CD14-positive monocyte (primary cell): ENCODE measurements at regions not wholly inside any gene's neighbourhood (a gene's known extent, or its start where the extent isn't known, plus 50 kb on each side); places are given as distances from the start of the nearest gene placed in this dataset.

Source experiments
- DNase-seq, 3 donors: peaks; one replicate each; pipeline ENCODE4 v3.0.0-alpha.2; 2011 to 2022
- H2AFZ ChIP-seq: 2 replicates; pipeline ENCODE4 v1.6.0; 2012; ENCODE audit warnings: mild to moderate bottlenecking, low read depth, low read length, inconsistent platforms; ENCODE audit not compliant: insufficient read depth, poor library complexity, severe bottlenecking
- H3K27ac ChIP-seq, 2 donors: 1 replicate in 1 of 2; 2 replicates in 1 of 2; pipeline ENCODE4 v1.5.1; 2012 to 2013; ENCODE audit warnings: low read length in 2 of 2, control low read depth in 1 of 2, inconsistent platforms in 1 of 2, low read depth in 1 of 2, mild to moderate bottlenecking in 1 of 2
- H3K27me3 ChIP-seq, 2 donors: one replicate each; pipeline versions ENCODE4 v1.6.0 to v1.6.1; 2011 to 2013; ENCODE audit warnings: low read length in 2 of 2; ENCODE audit not compliant: control insufficient read depth in 2 of 2, insufficient read depth in 2 of 2
- H3K36me3 ChIP-seq, 2 donors: replicated peaks in 1 of 2; 1 replicate in 1 of 2; 2 replicates in 1 of 2; pipeline versions ENCODE4 v1.5.1 to v1.6.1; 2012 to 2013; ENCODE audit warnings: low read length in 2 of 2, control low read depth in 1 of 2, inconsistent platforms in 1 of 2, mild to moderate bottlenecking in 1 of 2; ENCODE audit not compliant: insufficient read depth in 2 of 2, control insufficient read depth in 1 of 2
- H3K4me1 ChIP-seq, 2 donors: 1 replicate in 1 of 2; 2 replicates in 1 of 2; pipeline versions ENCODE4 v1.5.1 to v1.6.1; 2012 to 2013; ENCODE audit warnings: low read length in 2 of 2, control low read depth in 1 of 2, inconsistent platforms in 1 of 2, mild to moderate bottlenecking in 1 of 2, moderate library complexity in 1 of 2; ENCODE audit not compliant: insufficient read depth in 2 of 2, control insufficient read depth in 1 of 2
- H3K4me2 ChIP-seq: replicated peaks from 2 replicates; pipeline ENCODE3; 2012; ENCODE audit warnings: low read length, moderate library complexity, mild to moderate bottlenecking; ENCODE audit not compliant: poor library complexity, severe bottlenecking; ENCODE audit errors: extremely low read depth
- H3K4me3 ChIP-seq, 3 experiments: fragments of 200-600 bp in 1 of 3; sonication (generic) in 1 of 3; replicated peaks in 1 of 3; 1 replicate in 2 of 3; 2 replicates in 1 of 3; pipeline ENCODE4 v1.5.1; 2011 to 2013; ENCODE audit warnings: low read length in 3 of 3, mild to moderate bottlenecking in 3 of 3, control low read depth in 2 of 3, low read depth in 2 of 3, inconsistent platforms in 1 of 3, moderate library complexity in 1 of 3
- H3K79me2 ChIP-seq: 2 replicates; pipeline ENCODE4 v1.6.0; 2012; ENCODE audit warnings: mild to moderate bottlenecking, control low read depth, inconsistent platforms, low read length, moderate library complexity; ENCODE audit not compliant: insufficient read depth
- H3K9ac ChIP-seq: 2 replicates; pipeline ENCODE4 v1.6.0; 2017; ENCODE audit warnings: low read length, mild to moderate bottlenecking; ENCODE audit not compliant: insufficient read depth, poor library complexity, severe bottlenecking
- H3K9me3 ChIP-seq, 2 donors: replicated peaks in 1 of 2; 1 replicate in 1 of 2; 2 replicates in 1 of 2; pipeline versions ENCODE4 v1.5.1 to v1.6.1; 2012 to 2013; ENCODE audit warnings: low read length in 2 of 2, control low read depth in 1 of 2; ENCODE audit not compliant: control insufficient read depth in 1 of 2, insufficient read depth in 1 of 2
- H4K20me1 ChIP-seq: 2 replicates; pipeline ENCODE4 v1.6.0; 2012; ENCODE audit warnings: mild to moderate bottlenecking, low read length, control low read depth, moderate library complexity; ENCODE audit not compliant: insufficient read depth
- H3K27ac Mint-ChIP-seq, 7 donors: one replicate each; pipeline ENCODE4 v1.8.0; 2020; ENCODE audit warnings: mild to moderate bottlenecking in 7 of 7, mixed read lengths in 7 of 7, moderate library complexity in 6 of 7, inconsistent platforms in 2 of 7
- H3K27me3 Mint-ChIP-seq, 3 donors: one replicate each; pipeline ENCODE4 v1.8.0; 2021 to 2022; ENCODE audit warnings: low read depth in 3 of 3, mild to moderate bottlenecking in 3 of 3, mixed read lengths in 3 of 3, moderate library complexity in 3 of 3, inconsistent platforms in 1 of 3
- H3K36me3 Mint-ChIP-seq, 2 donors: one replicate each; pipeline ENCODE4 v1.8.0; 2020; ENCODE audit warnings: mixed read lengths in 2 of 2, inconsistent platforms in 1 of 2, mild to moderate bottlenecking in 1 of 2
- H3K4me1 Mint-ChIP-seq: one replicate; pipeline ENCODE4 v1.8.0; 2020; ENCODE audit warnings: mild to moderate bottlenecking, mixed read lengths
- H3K4me3 Mint-ChIP-seq, 2 donors: one replicate each; pipeline ENCODE4 v1.8.0; 2020; ENCODE audit warnings: mild to moderate bottlenecking in 2 of 2, mixed read lengths in 2 of 2, moderate library complexity in 1 of 2
- H3K9me3 Mint-ChIP-seq, 7 donors: one replicate each; pipeline ENCODE4 v1.8.0; 2020 to 2022; ENCODE audit warnings: mixed read lengths in 7 of 7, mild to moderate bottlenecking in 6 of 7, moderate library complexity in 6 of 7, inconsistent platforms in 2 of 7
- CTCF ChIP-seq: fragments of 200-600 bp; IDR thresholded peaks from one replicate; pipeline ENCODE4 v1.8.0; 2022; ENCODE audit warnings: antibody characterized with exemption, mild to moderate bottlenecking
- WGBS: methylation state at CpG from one replicate; pipeline ENCODE4 v1.1.5; 2013; ENCODE audit warnings: missing lambda C conversion rate; ENCODE audit not compliant: insufficient coverage; 5-methylcytosine and 5-hydroxymethylcytosine counted together
- intact Hi-C, 2 donors: fragments of 100-400 bp; cut with micrococcal nuclease; formaldehyde crosslinking; loops; one replicate each; pipeline versions ENCODE4 v1.15.0 to v1.15.1; 2023

- TF ChIP-seq CTCF, result no peak
- intact Hi-C loops, result no loop called here
- H3K9ac ChIP-seq, result no peak overlapping the region
- H3K9me3 Mint-ChIP-seq, result peaks cover 0 to 8% (median 3%) of the 10 kb centered on the region in 7 donors
- H3K36me3 Mint-ChIP-seq, result no peaks in the 10 kb centered on the region
- no peak overlapping the region for H3K27ac Mint-ChIP-seq
- no peak overlapping the region for H2AFZ ChIP-seq
- H3K79me2 ChIP-seq, result no peaks in the 10 kb centered on the region
- H3K4me1 Mint-ChIP-seq, result no peaks in the 10 kb centered on the region
- H3K4me3 Mint-ChIP-seq, result no peak overlapping the region
- H3K27me3 ChIP-seq, result no peaks in the 10 kb centered on the region
- H3K4me3 ChIP-seq, result no peak overlapping the region
- H3K36me3 ChIP-seq, result no peaks in the 10 kb centered on the region
- H3K27ac ChIP-seq, result no peak overlapping the region
- peaks cover 0 to 3% (median 0%) of the 10 kb centered on the region in 3 donors for H3K27me3 Mint-ChIP-seq
- H3K4me1 ChIP-seq, result no peaks in the 10 kb centered on the region
- H4K20me1 ChIP-seq, result no peaks in the 10 kb centered on the region
- DNase-seq, result no peak
- no peak overlapping the region for H3K4me2 ChIP-seq
- H3K9me3 ChIP-seq, result peaks cover 0 to 2% of the 10 kb centered on the region in 2 donors
- no CpG with 5 or more reads among the region's 3 CpGs for WGBS
These were observed 824.6 kb upstream of the IGFBP3 start for GRCh38 chr7:46745707-46746090.

- Histone ChIP-seq H3K4me2 (no peak overlapping the region), H3K27me3 (no peaks in the 10 kb centered on the region), H3K27ac (no peak overlapping the region), H2AFZ (no peak overlapping the region), H3K79me2 (no peaks in the 10 kb centered on the region), H3K4me1 (no peaks in the 10 kb centered on the region), H3K9me3 (peaks cover 0 to 2% of the 10 kb centered on the region in 2 donors), H3K9ac (no peak overlapping the region), H3K4me3 (no peak overlapping the region), H4K20me1 (no peaks in the 10 kb centered on the region), H3K36me3 (no peaks in the 10 kb centered on the region)
- Mint-ChIP-seq H3K27me3 (peaks cover 0 to 3% (median 0%) of the 10 kb centered on the region in 3 donors), H3K4me3 (no peak overlapping the region), H3K27ac (no peak overlapping the region), H3K4me1 (no peaks in the 10 kb centered on the region), H3K9me3 (peaks cover 0 to 8% (median 3%) of the 10 kb centered on the region in 7 donors), H3K36me3 (no peaks in the 10 kb centered on the region)
- intact Hi-C loops, result no loop called here
- no peak for DNase-seq
- WGBS, result no CpG with 5 or more reads among the region's 6 CpGs
- TF ChIP-seq CTCF, result no peak
These were observed 824.1 kb upstream of the IGFBP3 start for GRCh38 chr7:46744957-46745706.
